K562 (cell line): ENCODE measurements at regions not wholly inside any gene's neighbourhood (a gene's known extent, or its start where the extent isn't known, plus 50 kb on each side); places are given as distances from the start of the nearest gene placed in this dataset.

Experiments
- ATAC-seq: fragments of 200-7000 bp; cut with Tn5 transposase; 3 replicates; pipeline ENCODE4 v1.9.1; 2020; ENCODE audit warnings: moderate library complexity
- BruUV-seq: library from RNA; stranded (reverse); fragments of 400-500 nt; replicated peaks from 2 replicates; lab custom pipeline; 2021; lab: Mats Ljungman, UMichigan
- CTCF ChIA-PET: fragments of 300-600 bp; formaldehyde crosslinking; extraction: SDS; loops from one replicate; lab custom pipeline; 2021; ENCODE audit warnings: low intra/inter-chr PET ratio; lab: Yijun Ruan, JAX
- POLR2A ChIA-PET: fragments of 300-600, 350-650 bp; sonication (Branson Sonifier 250); formaldehyde crosslinking; extraction: SDS; loops from one replicate; lab custom pipeline; 2021; ENCODE audit warnings: antibody characterized with exemption, inconsistent platforms; lab: Yijun Ruan, JAX
- DNase-seq, 4 experiments: peaks; one replicate each; pipeline versions ENCODE4 v3.0.0 to v3.0.0-alpha.2; 2011 to 2018; ENCODE audit warnings: low spot score in 3 of 4, mixed read lengths in 3 of 4; ENCODE audit errors: extremely low read depth in 1 of 4
- FAIRE-seq: peaks from 2 replicates; lab custom pipeline; 2011; peaks lifted over from hg19 to GRCh38; lab: Jason Lieb, UNC
- H2AFZ ChIP-seq: 2 replicates; pipeline ENCODE4 v1.6.0; 2011; ENCODE audit warnings: low read depth, low read length, control low read depth, inconsistent platforms
- H3K27ac ChIP-seq: fragments of 200-600 bp; 3 replicates; pipeline ENCODE4 v1.8.0; 2011; ENCODE audit warnings: low read depth, mild to moderate bottlenecking, control low read depth, inconsistent platforms, low read length, moderate library complexity, mixed read lengths; ENCODE audit errors: extremely low read depth
- H3K27me3 ChIP-seq, 2 experiments: fragments of 300-600 bp in 1 of 2; 2 replicates in 1 of 2; 3 replicates in 1 of 2; pipeline versions ENCODE4 v1.6.0 to v1.8.0; 2011; ENCODE audit warnings: inconsistent platforms in 2 of 2, low read length in 2 of 2, mild to moderate bottlenecking in 1 of 2, mixed read lengths in 1 of 2, moderate library complexity in 1 of 2; ENCODE audit not compliant: control insufficient read depth in 2 of 2, insufficient read depth in 2 of 2
- H3K36me3 ChIP-seq: fragments of 300-600 bp; 3 replicates; pipeline ENCODE4 v1.8.0; 2011; ENCODE audit warnings: mild to moderate bottlenecking, low read length, inconsistent platforms; ENCODE audit not compliant: control insufficient read depth, insufficient read depth
- H3K4me1 ChIP-seq, 2 experiments: fragments of 200-600 bp in 1 of 2; replicated peaks in 1 of 2; 2 replicates in 1 of 2; 3 replicates in 1 of 2; pipeline versions ENCODE4 v1.5.1 to v1.8.0; 2011; ENCODE audit warnings: inconsistent platforms in 2 of 2, low read length in 2 of 2, mild to moderate bottlenecking in 1 of 2, mixed read lengths in 1 of 2, moderate library complexity in 1 of 2; ENCODE audit not compliant: control insufficient read depth in 2 of 2, insufficient read depth in 2 of 2
- H3K4me2 ChIP-seq: 2 replicates; pipeline ENCODE4 v1.6.1; 2011; ENCODE audit warnings: low read length, control low read depth, inconsistent platforms, mixed read lengths; ENCODE audit not compliant: insufficient read depth
- H3K4me3 ChIP-seq: fragments of 200-600 bp; sonication (generic), shearing (Covaris generic); 2 replicates; pipeline ENCODE4 v1.5.1; 2016; ENCODE audit warnings: control low read depth, inconsistent platforms
- H3K79me2 ChIP-seq: fragments of 200-600 bp; 3 replicates; pipeline ENCODE4 v1.8.0; 2011; ENCODE audit warnings: low read length, inconsistent platforms; ENCODE audit not compliant: control insufficient read depth, insufficient read depth
- H3K9ac ChIP-seq, 2 experiments: 2 replicates each; pipeline versions ENCODE4 v1.6.0 to v1.6.1; 2011; ENCODE audit warnings: low read depth in 2 of 2, low read length in 2 of 2, control low read depth in 1 of 2, inconsistent platforms in 1 of 2, mild to moderate bottlenecking in 1 of 2, mixed read lengths in 1 of 2; ENCODE audit not compliant: insufficient read depth in 1 of 2
- H3K9me1 ChIP-seq: one replicate; pipeline ENCODE4 v1.6.0; 2011; ENCODE audit warnings: inconsistent platforms, mild to moderate bottlenecking, low read length, moderate library complexity; ENCODE audit not compliant: control insufficient read depth, insufficient read depth
- H3K9me3 ChIP-seq: replicated peaks from 2 replicates; pipeline ENCODE4 v1.5.1; 2011; ENCODE audit warnings: low read depth, low read length, inconsistent platforms; ENCODE audit not compliant: control insufficient read depth, insufficient read depth
- H4K20me1 ChIP-seq: replicated peaks from 2 replicates; pipeline ENCODE4 v1.6.1; 2011; ENCODE audit warnings: low read length, inconsistent platforms, mixed read lengths; ENCODE audit not compliant: control insufficient read depth, insufficient read depth
- BRCA1 ChIP-seq, 2 experiments: fragments of 450-650 bp in 1 of 2; sonication (generic) in 1 of 2; formaldehyde crosslinking in 1 of 2; IDR thresholded peaks; 2 replicates each; pipeline versions ENCODE4 v1.5.0 to v1.6.1; 2017 to 2020; ENCODE audit warnings: mild to moderate bottlenecking in 1 of 2, missing genetic modification reagents in 1 of 2
- CBX3 ChIP-seq, 2 experiments: IDR thresholded peaks; 1 replicate in 1 of 2; 2 replicates in 1 of 2; pipeline ENCODE4 v1.6.1; 2012; ENCODE audit warnings: inconsistent platforms in 2 of 2, low read length in 2 of 2, borderline replicate concordance in 1 of 2, control low read depth in 1 of 2
- CTBP1 ChIP-seq: fragments of 450-650 bp; IDR thresholded peaks from 2 replicates; pipeline ENCODE4 v1.6.1; 2016; ENCODE audit warnings: borderline replicate concordance
- CXXC5 ChIP-seq: fragments of 250-450 bp; sonication (Bioruptor Pico); IDR thresholded peaks from 2 replicates; pipeline ENCODE4 v1.8.0; 2022; ENCODE audit warnings: inconsistent platforms, mild to moderate bottlenecking, moderate library complexity
- GATAD2B ChIP-seq: fragments of 450-650 bp; IDR thresholded peaks from 2 replicates; pipeline ENCODE4 v1.6.1; 2017; ENCODE audit warnings: mild to moderate bottlenecking, borderline replicate concordance
- GTF3C2 ChIP-seq: IDR thresholded peaks from 3 replicates; pipeline ENCODE4 v1.6.1; 2011; ENCODE audit warnings: borderline replicate concordance, mild to moderate bottlenecking, moderate library complexity; ENCODE audit not compliant: insufficient read length; ENCODE audit errors: extremely low read depth
- HEY1 ChIP-seq: fragments of 250-450 bp; sonication (Bioruptor Pico); IDR thresholded peaks from 2 replicates; pipeline ENCODE4 v1.5.0; 2020; ENCODE audit warnings: mild to moderate bottlenecking, moderate library complexity, borderline replicate concordance
- JUND ChIP-seq, 2 experiments: IDR thresholded peaks; 2 replicates in 1 of 2; 3 replicates in 1 of 2; pipeline ENCODE4 v1.6.1; 2011; ENCODE audit warnings: borderline replicate concordance in 2 of 2, low read depth in 2 of 2, low read length in 2 of 2, improper control_type of control experiment in 1 of 2, missing biosample characterization in 1 of 2, missing genetic modification characterization in 1 of 2, missing genetic modification reagents in 1 of 2
- KLF1 ChIP-seq: fragments of 450-650 bp; IDR thresholded peaks from 2 replicates; pipeline ENCODE4 v1.6.1; 2016; ENCODE audit warnings: missing genetic modification characterization, missing compliant biosample characterization
- LCOR ChIP-seq: sonication (generic); formaldehyde crosslinking; IDR thresholded peaks from 2 replicates; pipeline ENCODE4 v1.8.0; 2022; ENCODE audit warnings: mild to moderate bottlenecking, missing genetic modification reagents
- NFRKB ChIP-seq: fragments of 450-650 bp; IDR thresholded peaks from 2 replicates; pipeline ENCODE4 v1.6.1; 2016; ENCODE audit warnings: low read depth
- POLR2A ChIP-seq: fragments of 450-650 bp; conservative IDR thresholded peaks from 2 replicates; pipeline ENCODE4 v1.6.1; 2016
- STAT6 ChIP-seq: sonication (generic); formaldehyde crosslinking; IDR thresholded peaks from 2 replicates; pipeline ENCODE4 v1.8.1; 2023; ENCODE audit warnings: mild to moderate bottlenecking, missing genetic modification reagents
- TCF7 ChIP-seq: sonication (generic); IDR thresholded peaks from 2 replicates; pipeline ENCODE4 v1.6.1; 2016; ENCODE audit warnings: antibody characterized with exemption, borderline replicate concordance
- THRA ChIP-seq: fragments of 450-650 bp; IDR thresholded peaks from 2 replicates; pipeline ENCODE4 v1.6.1; 2017; ENCODE audit warnings: mild to moderate bottlenecking, moderate library complexity
- ZNF778 ChIP-seq: fragments of 450-650 bp; formaldehyde crosslinking; IDR thresholded peaks from 2 replicates; pipeline ENCODE4 v1.4.0; 2020; ENCODE audit warnings: mild to moderate bottlenecking, moderate library complexity
- in situ Hi-C: fragments of 300-500 bp; cut with MboI; formaldehyde crosslinking; loops from 4 replicates; pipeline ENCODE4 v1.15.0; 2018; ENCODE audit warnings: inconsistent platforms, mixed read lengths
- intact Hi-C: fragments of 100-400 bp; cut with micrococcal nuclease; formaldehyde crosslinking; loops from 2 replicates; pipeline ENCODE4 v1.14.2; 2022

GRCh38 chr2:76385943-76386342 is 675.2 kb upstream of the GCFC2 start (continued):
- no peak for TF ChIP-seq GTF3C2
- TF ChIP-seq LCOR (CRISPR knock-in tag), result no peak
- TF ChIP-seq TCF7, result no peak
- no peak for TF ChIP-seq GATAD2B
- TF ChIP-seq THRA, result no peak
- TF ChIP-seq CTBP1, result no peak
- no peak for TF ChIP-seq NFRKB

GRCh38 chr2:76381624-76382023 is 670.9 kb upstream of the GCFC2 start:
- ChIA-PET CTCF (no interaction called here), POLR2A (no interaction called here)
- H3K79me2 ChIP-seq, result no peaks in the 10 kb centered on the region
- FAIRE-seq (no peak), ATAC-seq (no peak), DNase-seq (no peak)
- in situ Hi-C loops (no loop called here), intact Hi-C loops (no loop called here)
- H3K9me3 ChIP-seq, result no peaks in the 10 kb centered on the region
- H3K4me1 ChIP-seq, result no peaks in the 10 kb centered on the region
- BruUV-seq, result no TSS peak
- no peak overlapping the region for H3K27ac ChIP-seq
- no peaks in the 10 kb centered on the region for H4K20me1 ChIP-seq
- H3K9ac ChIP-seq, result no peak overlapping the region
- no peaks in the 10 kb centered on the region for H3K27me3 ChIP-seq
- no peak overlapping the region for H2AFZ ChIP-seq
- no peaks in the 10 kb centered on the region for H3K36me3 ChIP-seq
- H3K4me2 ChIP-seq, result no peak overlapping the region
- no peaks in the 10 kb centered on the region for H3K9me1 ChIP-seq
- no peak overlapping the region for H3K4me3 ChIP-seq
- no peak for TF ChIP-seq BRCA1 (IDR thresholded peaks at IDR 0.05)
- TF ChIP-seq BRCA1 (CRISPR knock-in tag; IDR thresholded peaks at IDR 0.05), result no peak
- TF ChIP-seq HEY1 (CRISPR knock-in tag), result no peak
- no peak for TF ChIP-seq ZNF778 (CRISPR knock-in tag)
- TF ChIP-seq POLR2A, result no peak
- TF ChIP-seq GATAD2B, result no peak
- TF ChIP-seq STAT6 (CRISPR knock-in tag), result no peak
- TF ChIP-seq JUND (IDR thresholded peaks at IDR 0.05; ENCODE audit: borderline replicate concordance, low read depth, low read length), result no peak
- TF ChIP-seq JUND (tag; IDR thresholded peaks at IDR 0.05; ENCODE audit: borderline replicate concordance, low read depth, low read length), result no peak
- TF ChIP-seq CXXC5 (CRISPR knock-in tag), result no peak
- no peak for TF ChIP-seq CBX3 (IDR thresholded peaks at IDR 0.05; ENCODE audit: borderline replicate concordance in 1 of 2, low read length in 2 of 2)
- no peak for TF ChIP-seq KLF1
